T-cell (primary cell): ENCODE measurements at regions not wholly inside any gene's neighbourhood (a gene's known extent, or its start where the extent isn't known, plus 50 kb on each side); places are given as distances from the start of the nearest gene placed in this dataset.

Experiments
- ATAC-seq, 4 experiments: fragments of 200-7000 bp in 3 of 4; fragments of 150-1000 bp in 1 of 4; cut with Tn5 transposase; replicated peaks in 1 of 4; 1 replicate in 3 of 4; 2 replicates in 1 of 4; pipeline ENCODE4 v1.10.0; 2021; ENCODE audit warnings: moderate library complexity in 3 of 4, mild to moderate bottlenecking in 2 of 4, moderate number of reproducible peaks in 1 of 4
- CTCF ChIA-PET, 2 donors: fragments of 300-600 bp; sonication (Branson Sonifier 250); formaldehyde crosslinking; loops; one replicate each; lab custom pipeline; 2022; ENCODE audit warnings: antibody characterized with exemption in 2 of 2; lab: Charles Lee
- POLR2A ChIA-PET, 2 donors: fragments of 300-600 bp; sonication (Branson Sonifier 250); formaldehyde crosslinking; loops; one replicate each; lab custom pipeline; 2022; ENCODE audit warnings: antibody characterized with exemption in 2 of 2; lab: Charles Lee
- DNase-seq, 35 experiments: peaks; one replicate each; pipeline versions ENCODE4 v3.0.0 to v3.0.0-alpha.2; 2013 to 2023
- H3K27ac ChIP-seq: one replicate; pipeline ENCODE4 v1.5.1; 2013; ENCODE audit warnings: low read length
- H3K27me3 ChIP-seq, 2 experiments: replicated peaks in 1 of 2; 1 replicate in 1 of 2; 2 replicates in 1 of 2; pipeline versions ENCODE4 v1.6.1 to v1.7.0; 2013; ENCODE audit warnings: low read length in 1 of 2, mixed read lengths in 1 of 2; ENCODE audit not compliant: control insufficient read depth in 2 of 2, insufficient read depth in 2 of 2; ENCODE audit errors: extremely low read depth in 1 of 2
- H3K36me3 ChIP-seq, 2 donors: 1 replicate in 1 of 2; 2 replicates in 1 of 2; pipeline versions ENCODE4 v1.6.1 to v1.7.0; 2013; ENCODE audit warnings: low read length in 1 of 2; ENCODE audit not compliant: control insufficient read depth in 2 of 2, insufficient read depth in 1 of 2; ENCODE audit errors: extremely low read depth in 1 of 2
- H3K4me1 ChIP-seq, 2 experiments: 1 replicate in 1 of 2; 2 replicates in 1 of 2; pipeline versions ENCODE4 v1.6.1 to v1.7.0; 2013; ENCODE audit warnings: low read length in 2 of 2, mixed read lengths in 1 of 2; ENCODE audit not compliant: insufficient read depth in 2 of 2, control insufficient read depth in 1 of 2; ENCODE audit errors: extremely low read depth in 1 of 2
- H3K4me3 ChIP-seq, 2 donors: 1 replicate in 1 of 2; 2 replicates in 1 of 2; pipeline versions ENCODE4 v1.5.1 to v1.7.0; 2013; ENCODE audit warnings: mild to moderate bottlenecking in 2 of 2, low read length in 1 of 2, moderate library complexity in 1 of 2; ENCODE audit not compliant: control insufficient read depth in 1 of 2; ENCODE audit errors: extremely low read depth in 1 of 2
- H3K9me3 ChIP-seq: 2 replicates; pipeline ENCODE4 v1.7.0; 2013
- H3K27ac Mint-ChIP-seq, 2 donors: one replicate each; pipeline ENCODE4 v1.8.0; 2020 to 2021; ENCODE audit warnings: mild to moderate bottlenecking in 2 of 2, mixed read lengths in 2 of 2
- H3K27me3 Mint-ChIP-seq, 2 donors: one replicate each; pipeline ENCODE4 v1.8.0; 2021 to 2022; ENCODE audit warnings: mixed read lengths in 2 of 2
- H3K36me3 Mint-ChIP-seq: one replicate; pipeline ENCODE4 v1.8.0; 2021; ENCODE audit warnings: mixed read lengths
- H3K4me1 Mint-ChIP-seq, 3 donors: one replicate each; pipeline ENCODE4 v1.8.0; 2020 to 2022; ENCODE audit warnings: mixed read lengths in 3 of 3, mild to moderate bottlenecking in 1 of 3
- H3K4me3 Mint-ChIP-seq, 3 donors: one replicate each; pipeline ENCODE4 v1.8.0; 2020 to 2022; ENCODE audit warnings: mild to moderate bottlenecking in 3 of 3, mixed read lengths in 3 of 3, moderate library complexity in 3 of 3
- H3K9me3 Mint-ChIP-seq, 3 donors: one replicate each; pipeline ENCODE4 v1.8.0; 2020 to 2022; ENCODE audit warnings: mixed read lengths in 3 of 3
- WGBS: methylation state at CpG from one replicate; pipeline ENCODE4 v1.1.5; 2013; ENCODE audit warnings: missing lambda C conversion rate; ENCODE audit not compliant: insufficient coverage; 5-methylcytosine and 5-hydroxymethylcytosine counted together

GRCh38 chr19:57047743-57048142 lies 72.0 kb upstream of the USP29 start:
- H3K27me3 ChIP-seq = no peaks in the 10 kb centered on the region
- no peak overlapping the region for H3K4me3 Mint-ChIP-seq

GRCh38 chr19:57050863-57051262 lies 68.9 kb upstream of the USP29 start:
- no peak overlapping the region for H3K27ac Mint-ChIP-seq
- CTCF ChIA-PET = no interaction called here
- WGBS = no CpG with 5 or more reads among the region's 2 CpGs

More at GRCh38 chr19:57047743-57048142, 72.0 kb upstream of the USP29 start:
- ChIA-PET POLR2A (no interaction called here), CTCF (no interaction called here)
- no peak for DNase-seq
- Histone ChIP-seq H3K4me3 (no peak overlapping the region), H3K27ac (no peak overlapping the region), H3K36me3 (no peaks in the 10 kb centered on the region), H3K9me3 (no peaks in the 10 kb centered on the region), H3K4me1 (no peaks in the 10 kb centered on the region)
- no peak overlapping the region for H3K27ac Mint-ChIP-seq
- H3K27me3 Mint-ChIP-seq = no peaks in the 10 kb centered on the region
- no peaks in the 10 kb centered on the region for H3K4me1 Mint-ChIP-seq
- H3K36me3 Mint-ChIP-seq = no peaks in the 10 kb centered on the region
- H3K9me3 Mint-ChIP-seq = peaks cover 20 to 36% (median 35%) of the 10 kb centered on the region in 3 donors
- 80% methylated on average over 1 of the region's 3 CpGs for WGBS
- no peak for ATAC-seq

DNA sequence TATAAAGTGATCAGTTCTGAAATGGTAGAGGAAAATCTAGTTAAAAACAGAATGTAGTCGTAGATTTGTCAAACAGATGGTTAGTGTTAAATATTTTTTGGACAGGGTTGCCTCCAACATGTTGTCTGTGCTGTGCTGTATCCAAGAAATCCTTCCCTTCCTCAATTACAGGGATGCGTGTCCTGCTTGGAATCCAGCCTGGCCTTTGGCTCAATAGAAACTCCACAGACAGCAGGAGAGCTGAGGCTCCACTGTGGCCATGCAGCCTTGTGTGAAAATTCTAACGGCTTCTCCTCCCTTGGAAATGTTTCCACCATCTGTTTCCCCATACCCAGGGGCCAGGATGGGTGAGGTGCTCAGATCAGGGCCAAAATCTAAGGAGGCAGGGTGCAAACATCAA lies 67.7 kb upstream of the USP29 start:
- Mint-ChIP-seq H3K4me3 (no peak overlapping the region), H3K9me3 (peaks cover 31 to 58% (median 39%) of the 10 kb centered on the region in 3 donors), H3K27me3 (no peaks in the 10 kb centered on the region), H3K36me3 (no peaks in the 10 kb centered on the region), H3K4me1 (no peaks in the 10 kb centered on the region), H3K27ac (no peak overlapping the region)
- CTCF ChIA-PET = no interaction called here
- DNase-seq (no peak), ATAC-seq (no peak)
- POLR2A ChIA-PET = no interaction called here
- WGBS = 60% methylated on average over 1 of the region's 3 CpGs
- no peak overlapping the region for H3K4me3 ChIP-seq
- H3K4me1 ChIP-seq = no peaks in the 10 kb centered on the region
- no peaks in the 10 kb centered on the region for H3K36me3 ChIP-seq
- H3K9me3 ChIP-seq = no peaks in the 10 kb centered on the region
- H3K27me3 ChIP-seq = no peaks in the 10 kb centered on the region
- no peak overlapping the region for H3K27ac ChIP-seq

More at GRCh38 chr19:57050863-57051262, 68.9 kb upstream of the USP29 start:
- DNase-seq = no peak
- Histone ChIP-seq H3K27ac (no peak overlapping the region), H3K9me3 (no peaks in the 10 kb centered on the region), H3K36me3 (no peaks in the 10 kb centered on the region), H3K4me3 (no peak overlapping the region), H3K27me3 (no peaks in the 10 kb centered on the region), H3K4me1 (no peaks in the 10 kb centered on the region)
- POLR2A ChIA-PET = no interaction called here
- no peak for ATAC-seq
- H3K9me3 Mint-ChIP-seq = peaks cover 30 to 54% (median 44%) of the 10 kb centered on the region in 3 donors
- H3K27me3 Mint-ChIP-seq = no peaks in the 10 kb centered on the region
- H3K4me3 Mint-ChIP-seq = no peak overlapping the region
- H3K36me3 Mint-ChIP-seq = no peaks in the 10 kb centered on the region
- H3K4me1 Mint-ChIP-seq = no peaks in the 10 kb centered on the region

GRCh38 chr19:57053401-57053800 lies 66.4 kb upstream of the USP29 start:
- H3K36me3 ChIP-seq = no peaks in the 10 kb centered on the region
- whole genome bisulfite sequencing = 93% methylated on average over 11 of the region's 12 CpGs
- ChIA-PET CTCF (no interaction called here), POLR2A (no interaction called here)
- Mint-ChIP-seq H3K4me1 (no peaks in the 10 kb centered on the region), H3K9me3 (peaks cover 26 to 63% (median 40%) of the 10 kb centered on the region in 3 donors), H3K27me3 (no peaks in the 10 kb centered on the region), H3K27ac (no peak overlapping the region), H3K36me3 (no peaks in the 10 kb centered on the region), H3K4me3 (no peak overlapping the region)
- no peak overlapping the region for H3K4me3 ChIP-seq
- no peak for DNase-seq
- ATAC-seq = no peak
- no peaks in the 10 kb centered on the region for H3K27me3 ChIP-seq
- H3K27ac ChIP-seq = no peak overlapping the region
- no peaks in the 10 kb centered on the region for H3K4me1 ChIP-seq
- H3K9me3 ChIP-seq = no peaks in the 10 kb centered on the region

DNA sequence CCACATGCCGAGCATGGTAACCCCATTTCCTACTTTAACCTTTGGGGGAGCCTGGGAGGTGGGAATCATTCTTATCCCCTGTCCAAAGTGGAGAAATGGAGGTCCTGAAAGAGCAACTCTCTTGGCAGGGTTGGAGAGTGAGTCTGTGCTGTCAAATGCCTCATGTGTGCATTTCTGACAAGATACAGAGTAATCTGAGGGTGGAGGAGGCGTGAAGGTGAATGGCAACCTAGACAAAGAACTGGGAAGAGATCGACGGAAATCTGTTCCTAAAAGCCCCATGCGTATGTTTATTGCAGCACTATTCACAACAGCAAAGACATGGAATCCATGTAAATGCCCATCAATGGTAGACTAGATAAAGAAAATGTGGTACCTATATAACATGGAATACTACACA lies 63.8 kb upstream of the USP29 start:
- ATAC-seq (no peak), DNase-seq (no peak)
- CTCF ChIA-PET = no interaction called here
- H3K27me3 ChIP-seq = no peaks in the 10 kb centered on the region
- POLR2A ChIA-PET = no interaction called here
- Mint-ChIP-seq H3K9me3 (peaks cover 23 to 58% (median 42%) of the 10 kb centered on the region in 3 donors), H3K27me3 (peaks cover 0 to under 1% of the 10 kb centered on the region in 2 donors), H3K4me3 (no peak overlapping the region), H3K36me3 (no peaks in the 10 kb centered on the region), H3K4me1 (no peaks in the 10 kb centered on the region), H3K27ac (no peak overlapping the region)
- H3K4me3 ChIP-seq = no peak overlapping the region
- no peaks in the 10 kb centered on the region for H3K9me3 ChIP-seq
- no CpG with 5 or more reads among the region's 5 CpGs for WGBS
- no peak overlapping the region for H3K27ac ChIP-seq
- H3K4me1 ChIP-seq = no peaks in the 10 kb centered on the region
- H3K36me3 ChIP-seq = no peaks in the 10 kb centered on the region

- no peaks in the 10 kb centered on the region for H3K4me1 ChIP-seq
- no peaks in the 10 kb centered on the region for H3K4me1 Mint-ChIP-seq
- no peaks in the 10 kb centered on the region for H3K36me3 Mint-ChIP-seq
- no peak overlapping the region for H3K27ac ChIP-seq
- ATAC-seq (no peak), DNase-seq (no peak)
- H3K27me3 ChIP-seq = no peaks in the 10 kb centered on the region
- 80% methylated on average over 10 of the region's 16 CpGs for WGBS
- no peaks in the 10 kb centered on the region for H3K9me3 ChIP-seq
- H3K9me3 Mint-ChIP-seq = peaks cover 29 to 56% (median 39%) of the 10 kb centered on the region in 3 donors
- no peaks in the 10 kb centered on the region for H3K36me3 ChIP-seq
- no peak overlapping the region for H3K27ac Mint-ChIP-seq
- H3K27me3 Mint-ChIP-seq = peaks cover 0 to 3% of the 10 kb centered on the region in 2 donors
- no peak overlapping the region for H3K4me3 ChIP-seq
- CTCF ChIA-PET = no interaction called here
- POLR2A ChIA-PET = no interaction called here
- no peak overlapping the region for H3K4me3 Mint-ChIP-seq
Measured at GRCh38 chr19:57057036-57057686, 62.6 kb upstream of the USP29 start.
